HG03565 (cell line): ENCODE measurements at regions not wholly inside any gene's neighbourhood (a gene's known extent, or its start where the extent isn't known, plus 50 kb on each side); places are given as distances from the start of the nearest gene placed in this dataset.
"Not testable (repeated sequence)": the region's sequence is repeated elsewhere in the genome, so short reads cannot be mapped to it uniquely, and the experiment has no call there.

ENCODE experiments used
- ATAC-seq: cut with Tn5 transposase; IDR thresholded peaks from one replicate; pipeline ENCODE4 v1.9.1; 2021; ENCODE audit warnings: mild to moderate bottlenecking, moderate library complexity; ENCODE audit not compliant: unreplicated experiment

DNA sequence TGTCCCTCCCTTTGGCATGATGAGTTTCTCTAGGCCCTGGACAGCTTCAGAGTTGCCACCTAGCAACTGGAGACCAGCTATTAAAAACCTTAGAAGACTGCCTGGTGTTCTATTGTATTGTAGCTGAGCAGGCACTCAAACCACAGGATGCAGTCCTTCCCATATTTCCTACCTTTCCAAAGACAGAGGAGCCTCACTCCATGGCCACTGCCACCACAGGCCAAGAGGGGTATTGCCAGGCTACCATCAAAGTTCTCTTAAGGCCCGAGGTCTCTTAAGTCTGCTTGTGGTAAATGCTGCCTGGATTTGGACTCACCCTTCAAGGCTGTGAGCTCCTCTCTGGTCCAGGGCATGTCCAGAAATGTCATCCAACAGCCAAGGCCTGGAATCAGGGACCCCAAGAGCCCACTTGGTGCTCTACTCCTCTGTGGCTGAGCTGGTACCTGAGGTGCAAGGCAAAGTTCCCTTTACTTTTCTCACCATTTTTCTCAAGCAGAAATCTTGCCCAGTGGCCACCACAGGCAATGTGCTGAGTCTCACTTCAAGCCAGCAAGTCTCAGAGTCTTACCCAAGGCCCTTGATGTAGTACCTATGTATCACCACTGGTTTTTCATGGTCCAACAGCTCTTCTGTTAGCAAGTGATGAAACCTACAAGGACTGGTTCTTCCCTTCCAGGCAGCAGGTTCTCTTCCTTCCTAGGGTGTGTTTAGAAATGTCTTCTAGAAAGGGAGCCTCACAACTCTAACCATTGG, 269.4 kb downstream of the AMY1C start:
- no peak for ATAC-seq

- ATAC-seq = no peak
These were observed 270.0 kb downstream of the AMY1C start for GRCh38 chr1:104019675-104020049.

- ATAC-seq = peak; percentile 41
These were observed 278.8 kb downstream of the AMY1C start for GRCh38 chr1:104028416-104029035.

GRCh38 chr1:104029456-104029970, 279.8 kb downstream of the AMY1C start:
- ATAC-seq = no peak

- no peak for ATAC-seq
These were observed 307.1 kb downstream of the AMY1C start for GRCh38 chr1:104056786-104057185.

DNA sequence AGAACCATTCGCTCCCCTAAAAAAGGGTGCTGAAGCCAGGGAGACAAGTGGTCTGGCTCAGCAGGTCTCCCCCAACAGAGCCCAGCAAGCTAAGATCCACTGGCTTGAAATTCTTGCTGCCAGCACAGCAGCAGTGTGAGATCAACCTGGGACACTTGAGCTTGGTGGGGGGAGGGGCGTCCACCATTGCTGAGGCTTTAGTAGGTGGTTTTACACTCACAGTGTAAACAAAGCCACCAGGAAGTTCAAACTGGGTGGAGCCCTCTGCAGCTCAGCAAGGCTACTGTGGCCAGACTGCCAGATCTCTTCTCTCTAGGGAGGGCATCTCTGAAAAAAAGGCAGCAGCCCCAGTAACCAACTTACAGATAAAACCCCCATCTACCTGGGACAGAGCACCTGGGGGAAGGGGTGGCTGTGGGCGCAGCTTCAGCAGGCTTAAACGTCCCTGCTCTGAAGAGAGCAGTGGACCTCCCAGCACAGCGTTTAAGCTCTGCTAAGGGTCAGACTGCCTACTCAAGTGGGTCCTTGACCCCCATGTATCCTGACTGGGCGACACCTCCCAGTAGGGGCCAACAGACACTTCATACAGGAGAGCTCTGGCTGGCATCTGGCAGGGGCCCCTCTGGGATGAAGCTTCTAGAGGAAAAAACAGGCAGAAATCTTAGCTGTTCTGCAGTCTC, 307.7 kb downstream of the AMY1C start:
- ATAC-seq = not testable (repeated sequence)

- ATAC-seq = not testable (repeated sequence)
These were observed 311.9 kb downstream of the AMY1C start for GRCh38 chr1:104061637-104062036.

GRCh38 chr1:104064399-104064798, 314.7 kb downstream of the AMY1C start:
- no peak for ATAC-seq

- no peak for ATAC-seq
These were observed 323.2 kb downstream of the AMY1C start for GRCh38 chr1:104072915-104073371.

GRCh38 chr1:104073463-104073902, 323.8 kb downstream of the AMY1C start:
- no peak for ATAC-seq

- ATAC-seq = no peak
These were observed 332.5 kb downstream of the AMY1C start for GRCh38 chr1:104082221-104082620.

GRCh38 chr1:104084380-104084779, 334.7 kb downstream of the AMY1C start:
- no peak for ATAC-seq

- ATAC-seq = no peak
These were observed 343.0 kb downstream of the AMY1C start for GRCh38 chr1:104092698-104093097.

- ATAC-seq = no peak
These were observed 349.1 kb downstream of the AMY1C start for GRCh38 chr1:104098837-104099236.

DNA sequence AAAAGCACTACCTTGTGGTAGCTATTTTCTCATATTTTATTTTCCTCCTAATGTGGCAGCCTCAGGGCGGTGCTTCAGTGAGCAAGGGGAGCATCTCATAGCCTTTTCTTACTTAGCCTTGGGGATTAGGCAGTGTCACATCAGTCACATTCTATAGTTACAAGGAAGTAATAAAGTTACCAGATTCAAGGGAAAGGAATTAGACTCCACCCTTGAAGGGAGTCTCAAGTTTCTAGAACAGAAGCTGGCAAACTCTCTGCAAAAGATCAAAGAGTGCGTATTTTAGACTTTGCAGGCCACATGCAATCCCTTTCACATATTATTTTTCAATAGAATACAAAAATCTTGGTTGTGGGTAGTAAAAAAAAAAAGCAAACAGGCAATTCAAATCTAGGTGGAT, 350.4 kb downstream of the AMY1C start:
- no peak for ATAC-seq

DNA sequence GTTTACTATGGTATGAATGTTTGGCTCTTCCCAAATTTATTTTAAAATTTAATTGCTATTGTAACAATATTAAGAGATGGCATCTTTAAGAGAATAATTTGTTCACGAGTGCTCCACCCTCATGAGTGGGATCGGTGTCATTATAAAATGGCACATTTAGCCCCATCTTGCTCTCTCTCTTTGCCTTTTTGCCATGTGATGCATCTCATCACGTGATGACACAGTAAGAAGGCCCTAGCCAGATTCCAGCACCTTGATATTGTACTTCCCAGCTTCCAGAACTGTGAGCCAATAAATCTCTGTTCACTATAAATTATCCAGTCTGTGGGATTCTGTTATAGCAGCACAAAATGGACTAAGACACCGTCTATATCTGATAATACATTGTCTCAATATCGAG, 355.8 kb downstream of the AMY1C start:
- no peak for ATAC-seq

DNA sequence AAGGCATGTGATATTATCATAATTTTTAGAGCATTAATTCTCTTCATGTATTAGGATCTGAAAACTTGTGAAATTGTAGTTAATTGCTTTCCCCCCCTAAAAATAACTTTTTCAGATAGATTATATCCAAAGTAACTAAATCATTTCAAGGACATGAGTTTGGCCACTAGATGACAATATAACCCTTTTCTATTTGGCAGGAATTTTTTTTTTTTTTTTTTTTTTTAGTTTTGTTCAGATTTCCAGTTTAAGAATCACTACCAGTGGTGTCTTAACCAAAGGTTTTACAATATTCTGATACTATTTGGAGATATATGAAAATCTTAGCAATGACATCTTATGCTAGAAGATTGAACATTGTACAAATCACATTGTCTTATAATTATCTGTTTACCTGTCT, 370.8 kb downstream of the AMY1C start:
- ATAC-seq = no peak

DNA sequence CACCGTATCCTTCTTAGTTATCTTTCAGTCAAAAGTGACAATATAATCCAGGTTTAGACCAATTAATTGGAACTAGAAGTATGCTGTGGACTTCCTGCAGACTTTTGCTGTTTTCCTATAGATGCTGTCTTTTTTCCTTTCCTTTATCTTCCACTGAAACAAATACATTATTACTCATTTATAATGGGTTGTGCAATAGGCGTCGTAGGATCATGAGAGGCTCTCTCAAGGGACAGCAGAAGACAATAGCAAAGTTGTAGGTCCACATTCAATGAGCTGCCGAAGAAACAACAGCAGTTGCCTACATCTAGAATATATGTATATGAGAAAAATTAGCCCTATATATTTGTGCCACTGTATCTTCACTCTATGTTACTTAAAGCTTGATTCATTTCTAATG, 371.6 kb downstream of the AMY1C start:
- no peak for ATAC-seq

DNA sequence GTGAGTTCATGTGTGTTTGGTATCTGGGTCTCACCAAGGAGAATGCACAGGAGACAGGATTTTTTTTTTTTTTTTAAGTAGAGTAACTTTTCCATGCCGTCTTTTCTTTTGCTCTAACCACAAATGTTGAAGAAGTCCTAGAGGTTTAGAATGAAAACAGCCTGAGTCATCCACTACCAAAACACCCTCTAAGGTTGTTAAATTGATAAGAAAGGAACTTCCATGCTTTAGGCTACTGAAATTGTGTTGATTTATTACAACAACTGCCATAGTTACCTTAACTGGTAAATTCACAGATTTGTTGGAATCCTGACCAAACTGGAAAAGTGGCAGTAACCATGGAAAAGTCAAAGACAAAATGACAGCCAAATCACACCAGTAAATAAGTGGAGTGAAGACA, 375.6 kb downstream of the AMY1C start:
- ATAC-seq = no peak

- ATAC-seq = no peak
These were observed 376.3 kb downstream of the AMY1C start for GRCh38 chr1:104125970-104126369.

- peak; percentile 79 for ATAC-seq
These were observed 382.8 kb downstream of the AMY1C start for GRCh38 chr1:104132382-104132973.
